ENCODE measurements at regions not wholly inside any gene's neighbourhood (a gene's known extent, or its start where the extent isn't known, plus 50 kb on each side); places are given as distances from the start of the nearest gene placed in this dataset.

DNA sequence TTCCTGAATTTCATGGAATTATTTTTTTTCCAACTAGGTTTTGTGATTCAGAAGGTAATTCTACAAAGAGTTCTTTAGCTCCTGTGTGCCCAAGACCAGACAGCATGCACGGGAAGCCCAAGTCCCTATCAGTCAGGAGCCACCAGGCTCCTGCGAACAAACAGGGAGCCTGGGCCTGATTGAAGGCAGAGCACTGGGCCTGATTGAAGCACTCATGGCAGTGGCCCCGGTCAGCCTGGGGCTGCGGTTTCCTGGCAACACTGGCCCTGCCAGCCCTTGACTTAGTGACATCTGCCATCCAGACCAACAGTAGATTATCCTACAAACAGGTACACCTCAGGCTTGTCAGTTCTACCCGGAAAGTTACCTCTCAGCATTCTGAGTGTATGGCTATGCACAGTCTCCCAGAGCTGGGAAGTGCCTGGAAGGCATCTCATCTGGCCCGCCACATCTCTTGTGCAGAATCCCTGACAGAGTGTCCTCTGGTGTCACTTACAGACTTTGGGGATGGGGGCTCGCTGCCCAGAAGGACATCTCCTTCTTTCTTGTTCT is 133.8 kb downstream of the VEGFA start:
- DNase-seq (ENCODE audit: low read depth): no peak

DNA sequence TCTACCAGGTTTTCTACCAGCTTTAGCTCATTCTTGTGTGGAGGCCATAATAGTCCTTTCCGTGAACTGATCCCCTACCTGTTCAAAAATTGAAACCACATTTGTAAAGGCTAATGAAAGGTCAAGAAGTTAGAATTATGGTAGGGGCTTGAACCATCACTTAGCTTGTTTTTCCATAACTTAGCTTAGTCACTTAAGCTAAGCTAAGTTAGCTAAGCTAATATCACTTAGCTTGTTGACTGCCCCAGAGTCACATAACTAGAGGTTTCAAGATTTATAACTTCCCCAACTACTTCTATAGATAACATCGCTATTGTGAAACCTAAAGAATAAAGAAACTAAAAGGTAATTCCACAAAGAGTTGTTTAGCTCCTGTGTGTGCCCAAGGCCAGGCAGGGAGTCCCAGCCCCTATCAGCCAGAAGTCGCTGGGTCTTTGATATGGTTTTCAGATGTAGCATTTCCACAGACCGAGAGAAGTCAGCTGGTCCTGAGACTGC is 131.8 kb downstream of the VEGFA start:
- DNase-seq (ENCODE audit: low read depth): no peak

DNA sequence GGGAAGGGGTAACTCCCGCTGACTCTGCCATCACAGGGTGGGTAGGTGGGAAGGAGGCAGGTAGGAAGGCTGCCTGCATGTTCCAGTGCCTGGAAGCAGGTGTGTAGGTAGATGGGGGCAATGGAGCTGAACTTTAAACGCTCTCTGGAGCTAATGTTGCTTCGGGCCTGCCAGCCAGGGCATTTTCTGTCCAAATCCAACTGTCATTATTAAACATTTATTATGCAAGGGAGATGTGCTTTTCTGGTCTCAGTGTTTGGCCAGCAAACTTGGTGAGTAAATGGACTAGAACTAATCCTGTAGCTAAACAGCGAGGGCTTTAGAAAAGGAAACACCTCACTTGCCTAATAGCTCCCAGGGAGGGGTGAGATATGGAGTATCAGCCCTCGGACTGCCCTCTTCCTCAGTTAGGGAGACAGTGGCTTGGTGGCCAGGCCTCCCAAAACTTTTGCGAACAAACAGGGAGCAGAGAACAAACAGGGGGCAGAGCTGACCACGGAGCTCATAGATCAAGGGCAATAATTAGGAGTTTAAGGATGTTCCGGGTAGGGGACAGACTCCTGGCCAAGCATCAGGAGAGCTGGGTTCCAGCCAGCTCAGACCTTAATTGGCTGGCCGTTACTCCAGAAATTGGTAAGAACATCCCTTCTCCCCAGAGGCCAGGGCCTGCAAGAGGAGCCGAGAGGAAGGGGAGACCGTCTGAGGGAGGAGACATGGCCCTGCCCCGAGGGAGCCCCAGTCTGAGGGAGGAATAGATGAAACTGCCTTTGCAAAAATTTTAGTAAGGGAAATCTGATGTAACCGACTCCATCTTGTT is 131.1 kb downstream of the VEGFA start:
- peak; percentile 83 for DNase-seq (ENCODE audit: low read depth)

DNA sequence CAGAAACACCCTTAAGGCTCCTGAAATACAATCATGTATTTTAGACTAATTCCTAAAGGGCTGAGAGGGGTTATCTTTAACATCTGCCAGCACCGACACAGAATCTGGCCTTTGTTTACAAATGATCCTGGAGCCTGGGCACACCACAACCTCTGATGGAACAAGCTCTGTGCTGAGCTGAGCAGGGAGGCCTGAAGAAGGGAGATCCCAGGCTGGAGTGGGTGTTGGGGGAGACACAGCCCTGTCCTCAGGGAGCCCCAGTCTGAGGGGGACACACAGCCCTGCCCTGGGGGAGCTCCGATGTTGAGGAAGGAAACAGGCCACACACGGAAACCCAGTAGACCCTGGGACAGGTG is 130.5 kb downstream of the VEGFA start:
- DNase-seq (ENCODE audit: low read depth): no peak

DNA sequence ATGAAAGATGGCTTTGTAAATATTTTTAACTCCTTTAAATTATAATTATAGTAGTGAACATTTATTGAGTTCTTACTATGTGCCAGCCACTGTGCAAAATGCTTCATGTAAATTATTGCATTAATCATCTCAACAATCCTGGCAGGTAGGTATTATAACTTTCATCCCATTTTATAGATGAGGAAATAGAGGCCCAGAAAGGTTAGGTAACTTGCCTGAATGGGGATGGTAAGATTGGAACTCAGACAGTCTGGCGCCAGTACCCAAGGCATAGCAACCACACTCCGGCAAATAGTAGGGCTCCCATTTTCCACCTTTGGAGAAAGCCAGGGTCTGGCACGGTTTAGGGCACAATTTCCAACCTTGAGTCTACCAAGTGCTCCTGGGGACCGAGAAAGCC is 129.8 kb downstream of the VEGFA start:
- DNase-seq (ENCODE audit: low read depth): no peak

DNA sequence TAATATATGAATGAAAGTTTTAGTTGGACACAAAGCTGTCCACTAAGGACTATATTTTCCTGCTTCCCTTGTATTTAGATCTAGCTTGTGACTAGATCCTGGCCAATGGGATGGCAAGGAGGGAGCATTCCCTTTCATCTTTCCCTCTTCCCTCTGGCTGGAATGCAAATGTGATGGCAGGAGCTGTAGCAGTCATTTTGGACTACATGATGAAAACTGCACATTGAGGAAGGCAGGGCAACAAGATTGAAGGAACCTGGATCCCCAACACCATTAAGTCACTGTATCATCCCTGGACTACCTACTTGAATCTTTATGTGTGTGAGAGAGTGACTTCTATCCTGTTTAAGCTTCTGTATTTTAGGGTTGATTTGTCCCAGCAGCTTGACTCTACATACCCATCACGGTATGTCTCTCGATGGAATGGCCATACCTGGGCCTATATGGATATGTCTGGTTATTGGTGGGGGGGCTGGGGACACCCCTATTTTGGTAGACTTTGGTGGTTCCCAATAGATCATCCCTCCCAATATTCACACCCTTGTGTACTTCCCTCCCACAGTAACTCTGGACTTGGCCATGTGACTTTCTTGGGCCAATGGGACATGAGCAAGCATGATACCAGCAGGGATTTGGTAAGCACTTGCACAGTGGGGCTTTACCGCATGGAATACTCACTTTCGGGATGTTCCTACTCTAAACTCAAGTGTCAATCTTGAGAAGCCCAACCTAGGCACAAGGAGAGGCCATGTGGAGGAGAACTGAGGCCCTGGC is 128.5 kb downstream of the VEGFA start:
- DNase-seq (ENCODE audit: low read depth): no peak

DNA sequence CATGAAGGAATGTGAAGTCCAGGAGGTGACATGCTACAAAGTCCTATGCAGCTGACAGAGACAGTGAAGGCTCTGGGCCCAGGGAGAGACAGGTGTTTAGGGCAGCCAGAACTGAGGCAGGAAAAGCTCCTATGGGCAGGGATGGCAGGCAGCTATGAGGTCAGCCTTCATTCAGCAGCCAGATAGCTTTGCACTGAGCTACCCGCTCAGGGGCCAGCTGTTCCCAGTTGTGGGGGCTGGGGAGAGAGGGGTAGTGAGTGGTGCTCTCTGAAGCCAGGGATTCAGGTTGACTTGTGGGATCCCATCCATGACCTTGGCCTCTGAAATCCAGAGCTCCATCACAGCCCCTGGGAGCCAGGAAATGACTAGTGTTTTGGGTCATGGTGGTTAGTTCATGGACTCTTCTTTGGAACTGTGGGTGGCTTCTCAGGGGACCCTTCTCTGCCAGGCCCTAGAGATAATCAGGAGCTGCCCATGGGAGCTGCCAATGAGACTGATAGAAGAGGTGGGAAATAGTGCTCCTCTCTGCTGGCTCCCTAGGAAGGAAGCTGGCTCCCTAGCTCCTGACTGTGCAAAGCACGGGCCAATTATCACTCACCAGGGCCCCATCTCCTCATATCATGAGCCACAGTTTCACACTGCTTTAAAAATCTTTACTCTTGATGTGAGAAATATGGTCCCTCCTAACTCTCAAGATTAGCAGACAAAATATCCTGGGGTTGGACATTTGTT is 127.7 kb downstream of the VEGFA start:
- DNase-seq (ENCODE audit: low read depth): no peak

DNA sequence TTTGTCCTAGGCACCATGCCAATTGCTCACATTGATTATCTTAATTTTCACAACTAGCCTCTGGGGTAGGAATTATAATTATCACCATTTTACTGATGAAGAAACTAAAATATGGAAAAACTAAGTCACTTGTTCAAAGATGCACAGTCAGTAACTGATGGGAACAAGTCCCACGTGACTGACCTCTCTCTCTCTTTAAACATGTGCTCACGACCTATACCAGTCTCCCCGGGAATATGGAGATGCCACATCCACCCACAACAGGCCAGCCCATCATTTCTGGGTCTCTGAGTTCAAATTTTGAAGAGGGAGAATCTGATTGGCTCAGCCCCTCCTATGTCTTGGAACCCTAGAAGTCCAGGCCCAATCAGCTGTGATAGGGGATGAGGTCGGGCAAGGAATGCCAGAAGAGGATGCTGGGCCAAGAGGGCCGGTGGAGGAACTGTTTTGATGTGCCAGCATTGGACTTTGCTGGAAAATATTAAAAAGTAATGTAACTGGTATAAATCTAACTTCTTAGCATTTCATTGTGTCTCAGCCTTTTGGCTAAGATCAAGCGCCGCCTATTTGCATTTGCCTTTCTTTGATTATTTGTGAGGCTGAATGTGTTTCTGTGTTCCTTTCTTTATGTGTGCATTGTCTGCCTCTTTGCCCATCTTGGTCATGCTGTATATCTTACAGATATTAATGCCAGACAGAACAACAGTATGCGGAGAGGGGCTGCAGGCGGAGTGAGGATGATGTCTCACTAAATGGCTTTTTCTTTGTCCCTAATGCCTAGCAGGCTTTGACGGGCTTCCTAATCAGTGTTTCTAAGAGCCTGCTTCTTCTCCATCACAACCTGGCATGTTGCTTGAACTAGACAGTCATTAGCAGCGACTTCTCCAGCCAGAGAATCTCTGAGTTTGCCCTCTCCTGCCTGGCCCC is 126.6 kb downstream of the VEGFA start:
- no peak for DNase-seq (ENCODE audit: low read depth)

DNA sequence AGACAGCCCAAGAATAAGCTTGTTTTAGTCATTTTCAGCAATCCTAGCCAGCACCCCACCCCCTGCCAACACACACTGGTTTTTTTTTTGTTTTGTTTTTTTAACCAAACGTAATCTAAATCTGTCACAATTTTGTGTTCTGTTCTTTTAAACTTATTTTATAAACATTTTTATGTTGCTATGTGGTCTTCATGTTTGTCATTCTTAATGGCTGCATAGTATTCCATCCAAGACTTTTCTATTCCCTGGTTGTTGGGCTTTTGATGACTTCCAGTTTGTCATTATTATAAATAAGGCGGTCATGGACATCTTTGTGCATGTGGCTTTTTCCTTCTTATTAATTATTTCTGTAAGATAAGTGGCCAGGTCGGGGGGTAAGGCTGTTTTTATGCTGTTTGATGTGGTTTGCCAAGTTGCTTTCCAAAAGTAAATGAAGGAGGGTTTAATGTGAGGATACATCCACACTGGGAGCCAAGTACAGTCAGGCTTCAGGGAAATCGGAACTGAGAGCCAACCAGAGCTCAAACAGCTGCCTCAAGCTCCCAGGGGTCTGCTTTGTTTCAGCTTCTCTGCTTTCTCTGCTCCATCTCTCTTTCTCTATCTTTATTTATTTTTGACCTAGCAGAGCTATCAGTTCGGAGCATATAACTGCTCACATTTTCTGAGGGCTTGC is 125.8 kb downstream of the VEGFA start:
- no peak for DNase-seq (ENCODE audit: low read depth)

DNA sequence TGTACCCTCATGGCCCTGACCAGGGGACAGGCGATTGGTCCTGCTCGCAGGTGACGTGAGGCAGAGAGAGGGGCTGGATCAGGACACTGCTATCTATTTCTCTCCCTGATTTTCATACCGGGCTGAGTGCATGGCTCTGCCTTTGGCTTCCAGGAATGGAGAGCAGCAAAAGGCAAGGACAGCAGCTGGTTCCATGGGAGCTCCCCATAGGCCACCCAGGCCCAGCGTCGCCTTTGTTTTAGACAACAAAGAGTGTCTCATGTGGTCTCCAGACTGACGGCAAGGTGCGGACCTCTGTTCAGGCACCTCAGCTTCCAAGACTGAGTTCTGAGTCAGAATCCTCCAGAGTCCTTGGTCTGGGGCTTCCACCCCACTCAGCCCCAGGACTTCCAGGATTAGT is 123.1 kb downstream of the VEGFA start:
- no peak for DNase-seq (ENCODE audit: low read depth)

DNA sequence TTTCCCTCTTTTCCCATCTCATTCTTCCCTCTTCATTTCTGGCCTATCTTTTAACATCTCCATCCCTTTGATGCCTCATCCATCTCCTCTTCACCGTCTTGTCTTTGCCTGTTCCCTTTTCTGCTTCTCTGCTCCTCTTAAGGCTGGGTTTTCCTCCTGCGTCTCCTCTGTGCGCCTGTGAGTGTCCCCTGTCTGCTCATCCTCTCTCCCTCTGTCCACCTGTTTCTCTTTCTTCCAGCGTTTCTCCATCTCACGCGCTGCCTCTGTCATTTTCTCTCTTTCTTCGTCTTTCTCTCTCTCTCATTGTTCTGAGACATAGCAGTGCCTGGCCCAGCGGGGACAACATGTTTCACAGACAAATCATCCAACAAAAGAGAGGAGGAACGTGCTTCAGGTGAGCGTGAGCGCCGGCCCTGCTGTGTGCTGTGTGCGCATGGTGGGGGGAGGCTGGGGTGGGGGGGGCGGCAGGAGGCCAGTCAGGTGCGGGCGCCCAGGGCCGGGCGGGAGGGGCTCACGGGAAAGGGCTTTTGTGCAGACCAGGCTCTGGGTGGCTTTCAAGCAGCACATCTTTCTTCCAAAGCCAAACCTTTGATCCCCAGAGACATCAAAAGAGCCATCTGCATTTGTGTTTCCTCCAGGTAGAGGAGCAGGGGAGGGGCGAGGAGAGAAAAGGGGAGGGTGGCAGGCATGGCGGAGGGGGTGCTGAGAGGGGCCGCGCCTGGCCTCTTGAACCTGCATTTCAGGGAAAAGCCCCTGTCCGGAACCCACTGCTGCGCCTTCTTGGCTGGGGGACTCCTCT is 121.3 kb downstream of the VEGFA start:
- DNase-seq (ENCODE audit: low read depth): no peak

DNA sequence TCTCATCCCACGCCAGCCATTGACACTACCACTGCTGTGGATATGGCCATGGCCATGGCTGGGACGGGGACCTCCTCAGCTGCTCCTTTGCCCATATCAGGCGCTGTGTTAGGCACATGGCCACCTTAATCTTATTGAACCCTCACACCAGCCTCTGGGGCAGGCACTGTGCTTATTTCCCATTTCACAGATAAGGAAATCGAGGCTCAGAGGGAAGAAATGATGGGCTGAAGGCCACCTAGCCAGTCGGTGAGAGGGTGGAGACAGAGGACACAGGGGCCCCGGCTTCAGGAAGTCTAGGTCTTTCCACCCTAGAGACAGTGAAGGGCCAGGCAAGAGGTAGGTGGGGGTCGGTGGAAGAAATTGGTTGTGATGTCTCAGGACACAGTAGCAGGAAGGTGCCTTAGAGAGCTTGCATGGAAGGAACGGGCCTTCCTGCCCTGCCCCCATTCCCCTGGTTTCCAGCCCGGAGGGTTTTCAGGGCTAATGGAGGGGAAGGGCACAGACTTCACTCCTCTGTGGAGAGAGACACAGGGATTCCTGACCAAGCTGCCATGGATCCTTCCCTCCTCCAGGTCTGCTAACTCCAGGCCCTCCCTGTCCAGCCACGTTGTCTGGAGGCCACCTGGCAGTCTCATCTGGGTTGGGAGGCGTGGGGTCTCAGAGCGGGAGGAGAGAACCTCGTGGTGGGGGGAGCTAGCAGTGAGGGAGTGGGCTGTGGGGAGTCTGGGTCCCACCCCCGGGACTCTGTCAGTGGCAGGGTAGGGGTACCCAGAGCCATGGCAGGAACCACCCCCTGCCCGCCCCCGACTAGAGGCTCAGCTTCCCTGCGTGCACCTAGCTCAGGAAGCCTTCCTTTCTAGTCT is 120.4 kb downstream of the VEGFA start:
- DNase-seq (ENCODE audit: low read depth): no peak

DNA sequence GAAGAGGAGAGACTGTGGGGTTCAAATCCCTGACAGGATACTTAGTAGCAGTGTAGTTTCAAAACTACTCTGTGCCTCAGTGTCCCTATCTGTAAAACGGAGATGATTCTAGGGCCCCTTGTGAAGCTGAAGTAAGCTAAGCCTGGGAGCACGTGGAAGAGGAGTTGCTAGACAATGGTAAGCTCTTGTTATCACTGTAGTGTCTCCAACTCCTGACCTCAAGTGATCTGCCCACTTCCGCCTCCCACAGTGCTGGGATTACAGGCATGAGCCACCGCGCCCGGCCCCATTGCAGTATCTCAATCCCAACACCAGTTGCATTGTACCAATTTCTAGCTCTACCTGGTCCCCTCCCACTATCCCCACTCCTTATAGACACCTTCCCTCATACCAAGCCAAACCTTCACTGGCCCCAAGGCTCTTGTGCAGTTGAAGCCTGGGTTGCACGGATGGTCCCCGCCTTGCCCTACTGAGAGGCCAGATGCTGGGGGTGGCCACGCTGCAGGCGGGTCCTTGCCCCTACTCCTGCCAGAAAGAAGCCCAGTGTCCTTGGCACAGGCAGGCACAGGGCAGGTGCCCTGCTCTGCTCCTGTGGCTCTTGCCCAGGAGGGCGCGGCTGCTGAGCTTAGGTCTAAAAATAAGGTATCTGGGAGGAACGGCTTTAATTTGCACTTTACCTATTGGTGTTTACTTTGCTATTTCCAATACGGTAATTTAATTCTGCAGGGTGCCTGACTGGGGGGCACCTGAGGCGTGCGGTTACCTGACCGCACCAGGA is 118.1 kb downstream of the VEGFA start:
- no peak for DNase-seq (ENCODE audit: low read depth)

DNA sequence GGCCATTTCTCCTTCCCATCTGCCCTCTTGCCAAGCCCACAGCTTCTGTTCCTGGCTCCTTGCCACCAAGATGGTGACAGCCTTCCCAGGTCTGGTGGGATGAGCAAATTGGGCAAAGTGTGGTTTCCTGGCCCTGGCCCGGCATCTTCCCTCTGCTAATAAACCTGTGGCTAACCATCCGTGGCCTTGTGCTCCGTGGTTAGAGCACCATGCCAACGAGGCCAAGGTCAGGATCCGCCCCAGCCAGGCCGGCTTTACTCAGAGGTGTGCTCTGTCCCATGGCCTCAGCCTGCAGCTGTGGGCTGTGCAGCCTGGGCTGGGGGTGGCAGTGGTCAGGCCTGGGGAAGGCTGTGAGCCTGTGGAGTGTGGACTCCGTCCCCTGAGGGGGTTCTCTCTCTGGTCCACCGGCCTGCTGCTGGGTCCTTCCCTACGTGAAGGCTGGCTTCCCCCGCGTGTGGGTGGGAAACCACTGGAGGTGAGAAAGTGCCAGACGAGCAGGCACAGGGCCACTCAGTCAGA is 117.4 kb downstream of the VEGFA start:
- DNase-seq (ENCODE audit: low read depth): no peak

DNA sequence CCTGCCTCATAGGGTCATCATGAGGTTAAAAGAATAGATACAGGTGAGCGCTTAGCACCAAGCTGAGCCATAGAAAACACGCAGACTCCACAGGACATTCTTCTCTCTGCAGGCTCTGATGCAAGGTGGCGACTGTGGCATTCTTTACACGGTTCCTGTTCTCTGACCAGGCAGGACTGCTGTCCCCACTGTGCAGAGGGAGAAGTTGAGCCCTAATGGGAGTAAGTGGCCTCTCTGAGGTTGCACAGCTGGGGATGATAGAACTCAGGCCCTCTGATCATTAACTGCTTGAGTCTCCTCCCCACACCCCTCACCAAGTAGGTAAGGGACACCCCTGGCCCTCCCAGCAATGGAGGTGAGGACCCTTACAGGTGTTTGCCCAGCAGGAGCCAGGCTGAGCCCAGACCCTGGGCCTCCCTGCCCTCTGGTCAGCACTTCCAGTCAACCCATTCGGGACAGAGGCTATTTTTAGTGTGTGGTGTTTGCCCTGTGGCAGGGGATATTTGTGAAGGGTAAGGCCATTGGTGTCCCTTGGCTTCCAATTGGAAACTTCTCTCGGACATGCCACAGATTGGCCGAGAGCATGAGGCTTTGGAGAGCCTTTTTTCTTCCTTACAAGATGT is 116.8 kb downstream of the VEGFA start:
- no peak for DNase-seq (ENCODE audit: low read depth)

DNA sequence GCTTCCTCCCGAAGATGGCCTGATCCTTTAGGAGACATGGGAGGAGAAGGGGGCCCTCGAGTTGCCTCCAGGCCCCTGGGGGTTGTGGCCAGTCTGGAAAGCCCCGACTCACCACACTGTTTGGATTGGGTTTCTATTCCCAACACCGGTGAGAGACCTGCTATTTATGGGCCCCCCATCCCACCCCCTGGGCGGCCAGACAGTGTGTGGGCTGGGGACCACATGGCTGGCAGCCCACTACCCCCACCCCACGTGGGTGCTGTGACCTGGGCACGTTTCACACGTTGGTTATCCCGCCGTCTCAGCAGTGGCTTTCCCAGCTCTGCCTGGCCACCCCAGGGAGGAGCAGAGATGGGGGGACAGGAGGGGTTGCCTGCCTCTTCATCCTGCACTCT is 116.1 kb downstream of the VEGFA start:
- DNase-seq (ENCODE audit: low read depth): no peak

DNA sequence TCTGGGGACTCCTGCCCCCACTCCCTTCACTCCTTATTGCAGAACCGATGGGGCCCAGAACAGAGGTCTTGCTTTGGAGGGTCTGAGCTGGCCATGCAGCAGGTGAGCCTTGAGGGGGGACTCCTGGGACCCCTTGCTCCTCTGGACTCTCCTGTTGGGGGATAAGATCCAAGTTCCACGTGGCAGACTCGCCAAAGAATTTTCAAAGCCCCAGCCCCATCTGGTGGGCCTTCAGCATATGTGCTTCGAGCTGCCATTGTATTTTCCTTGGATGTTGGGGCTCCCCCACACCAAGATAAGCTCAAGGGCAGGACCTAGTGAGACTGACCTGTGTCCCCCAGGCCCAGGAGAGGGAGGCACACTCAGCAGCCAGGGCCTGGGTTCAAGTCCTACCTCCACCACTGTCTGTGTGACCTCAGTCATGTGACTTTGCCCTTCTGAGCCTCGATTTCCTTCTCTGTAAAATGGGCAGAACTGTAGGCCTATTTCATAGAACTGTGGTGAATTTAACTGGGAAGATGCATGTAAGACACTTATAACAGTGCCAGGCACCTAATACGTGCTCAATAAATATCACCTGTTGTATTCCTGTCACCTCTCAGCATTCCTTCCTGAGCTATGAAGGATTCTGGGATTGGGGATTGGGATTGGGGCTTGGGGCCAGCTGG is 115.5 kb downstream of the VEGFA start:
- DNase-seq (ENCODE audit: low read depth): no peak
